Activated naive CD4-positive, alpha-beta T cell treated with anti-CD3 and anti-CD28 coated beads, Interleukin-2, amount 50 U/mL, for 72 hours (primary cell): ENCODE measurements at regions not wholly inside any gene's neighbourhood (a gene's known extent, or its start where the extent isn't known, plus 50 kb on each side); places are given as distances from the start of the nearest gene placed in this dataset.

Experiments used
- ATAC-seq, 2 donors: fragments of 150-1000 bp; cut with Tn5 transposase; 2 replicates each; pipeline ENCODE4 v1.10.0; 2021; ENCODE audit warnings: mild to moderate bottlenecking in 2 of 2, moderate library complexity in 2 of 2
- DNase-seq, 2 donors: peaks; one replicate each; pipeline ENCODE4 v3.0.0; 2021 to 2022; ENCODE audit warnings: low spot score in 2 of 2
- H3K27ac Mint-ChIP-seq, 2 donors: one replicate each; pipeline ENCODE4 v1.8.0; 2022; ENCODE audit warnings: mild to moderate bottlenecking in 2 of 2, mixed read lengths in 2 of 2
- H3K36me3 Mint-ChIP-seq, 2 donors: one replicate each; pipeline ENCODE4 v1.8.0; 2022; ENCODE audit warnings: mixed read lengths in 2 of 2
- H3K9me3 Mint-ChIP-seq, 2 donors: one replicate each; pipeline ENCODE4 v1.8.0; 2022; ENCODE audit warnings: mixed read lengths in 2 of 2

- H3K9me3 Mint-ChIP-seq = peaks cover 11 to 20% of the 10 kb centered on the region in 2 donors
- peaks cover 4 to 22% of the 10 kb centered on the region in 2 donors for H3K36me3 Mint-ChIP-seq
- no peak overlapping the region for H3K27ac Mint-ChIP-seq
- no peak for DNase-seq
- ATAC-seq = no peak
Measured at GRCh38 chr13:39803156-39803555, 147.7 kb downstream of the COG6 start.

- DNase-seq (no peak), ATAC-seq (no peak)
- peaks cover 4 to 22% of the 10 kb centered on the region in 2 donors for H3K36me3 Mint-ChIP-seq
- H3K27ac Mint-ChIP-seq = peak overlapping the region in 1 of 2 donors; percentile 15
- H3K9me3 Mint-ChIP-seq = peaks cover 11 to 20% of the 10 kb centered on the region in 2 donors
Measured at GRCh38 chr13:39803851-39804250, 148.4 kb downstream of the COG6 start.

- H3K36me3 Mint-ChIP-seq = peaks cover 4 to 22% of the 10 kb centered on the region in 2 donors
- DNase-seq = no peak
Measured at GRCh38 chr13:39804332-39805210, 149.1 kb downstream of the COG6 start.

GRCh38 chr13:39809466-39809865, 154.0 kb downstream of the COG6 start:
- H3K9me3 Mint-ChIP-seq = no peaks in the 10 kb centered on the region
- no peak for DNase-seq
- H3K36me3 Mint-ChIP-seq = no peaks in the 10 kb centered on the region
- ATAC-seq = no peak
- H3K27ac Mint-ChIP-seq = no peak overlapping the region

More at GRCh38 chr13:39804332-39805210, 149.1 kb downstream of the COG6 start:
- ATAC-seq = peak in 1 of 2 donors; percentile 88
- peak overlapping the region in 1 of 2 donors; percentile 15 for H3K27ac Mint-ChIP-seq
- H3K9me3 Mint-ChIP-seq = peaks cover 11 to 20% of the 10 kb centered on the region in 2 donors

GRCh38 chr13:39810091-39810877, 154.8 kb downstream of the COG6 start:
- ATAC-seq = no peak
- Mint-ChIP-seq H3K27ac (peak overlapping the region; percentile 1 to 52), H3K9me3 (no peaks in the 10 kb centered on the region), H3K36me3 (no peaks in the 10 kb centered on the region)
- DNase-seq = no peak

- Mint-ChIP-seq H3K36me3 (no peaks in the 10 kb centered on the region), H3K9me3 (no peaks in the 10 kb centered on the region), H3K27ac (no peak overlapping the region)
- no peak for ATAC-seq
- DNase-seq = no peak
Measured at GRCh38 chr13:39811051-39811450, 155.6 kb downstream of the COG6 start.

- H3K36me3 Mint-ChIP-seq = no peaks in the 10 kb centered on the region
- no peak for ATAC-seq
- H3K27ac Mint-ChIP-seq = peak overlapping the region in 1 of 2 donors; percentile 47
- DNase-seq = no peak
- no peaks in the 10 kb centered on the region for H3K9me3 Mint-ChIP-seq
Measured at GRCh38 chr13:39811696-39812095, 156.2 kb downstream of the COG6 start.

GRCh38 chr13:39815345-39816111, 160.1 kb downstream of the COG6 start:
- H3K27ac Mint-ChIP-seq = no peak overlapping the region
- H3K9me3 Mint-ChIP-seq = no peaks in the 10 kb centered on the region
- ATAC-seq (no peak), DNase-seq (no peak)
- no peaks in the 10 kb centered on the region for H3K36me3 Mint-ChIP-seq

GRCh38 chr13:39816936-39817335, 161.5 kb downstream of the COG6 start:
- Mint-ChIP-seq H3K36me3 (no peaks in the 10 kb centered on the region), H3K27ac (no peak overlapping the region), H3K9me3 (no peaks in the 10 kb centered on the region)
- no peak for DNase-seq
- no peak for ATAC-seq

- H3K9me3 Mint-ChIP-seq = peaks cover under 1 to 2% of the 10 kb centered on the region in 2 donors
- DNase-seq (no peak), ATAC-seq (no peak)
Measured at GRCh38 chr13:39818953-39819352, 163.5 kb downstream of the COG6 start.

GRCh38 chr13:39820606-39821005, 165.1 kb downstream of the COG6 start:
- Mint-ChIP-seq H3K9me3 (peaks cover 2 to 4% of the 10 kb centered on the region in 2 donors), H3K27ac (no peak overlapping the region), H3K36me3 (no peaks in the 10 kb centered on the region)
- no peak for DNase-seq
- no peak for ATAC-seq

More at GRCh38 chr13:39818953-39819352, 163.5 kb downstream of the COG6 start:
- H3K27ac Mint-ChIP-seq = no peak overlapping the region
- H3K36me3 Mint-ChIP-seq = no peaks in the 10 kb centered on the region

GRCh38 chr13:39821977-39822376, 166.5 kb downstream of the COG6 start:
- H3K9me3 Mint-ChIP-seq = peaks cover 2 to 4% of the 10 kb centered on the region in 2 donors

GRCh38 chr13:39822437-39822836, 167.0 kb downstream of the COG6 start:
- peak; percentile 29 to 41 for ATAC-seq
- no peak overlapping the region for H3K27ac Mint-ChIP-seq

More at GRCh38 chr13:39821977-39822376, 166.5 kb downstream of the COG6 start:
- ATAC-seq (no peak), DNase-seq (no peak)
- no peaks in the 10 kb centered on the region for H3K36me3 Mint-ChIP-seq
- H3K27ac Mint-ChIP-seq = no peak overlapping the region

GRCh38 chr13:39823063-39823713, 167.7 kb downstream of the COG6 start:
- no peak overlapping the region for H3K27ac Mint-ChIP-seq
- H3K9me3 Mint-ChIP-seq = peaks cover 2 to 4% of the 10 kb centered on the region in 2 donors
- DNase-seq (no peak), ATAC-seq (peak in 1 of 2 donors; percentile 37)
- H3K36me3 Mint-ChIP-seq = peaks cover 0 to 3% of the 10 kb centered on the region in 2 donors

More at GRCh38 chr13:39822437-39822836, 167.0 kb downstream of the COG6 start:
- Mint-ChIP-seq H3K36me3 (no peaks in the 10 kb centered on the region), H3K9me3 (peaks cover 2 to 4% of the 10 kb centered on the region in 2 donors)
- no peak for DNase-seq

GRCh38 chr13:39825886-39826285, 170.4 kb downstream of the COG6 start:
- Mint-ChIP-seq H3K36me3 (peaks cover 0 to 6% of the 10 kb centered on the region in 2 donors), H3K27ac (no peak overlapping the region), H3K9me3 (peaks cover 2 to 9% of the 10 kb centered on the region in 2 donors)
- no peak for ATAC-seq
- no peak for DNase-seq

GRCh38 chr13:39835253-39835652, 179.8 kb downstream of the COG6 start:
- Mint-ChIP-seq H3K27ac (no peak overlapping the region), H3K9me3 (peaks cover 8 to 28% of the 10 kb centered on the region in 2 donors), H3K36me3 (peaks cover 0 to 12% of the 10 kb centered on the region in 2 donors)
- DNase-seq (no peak), ATAC-seq (no peak)
